Heart left ventricle (tissue), 16 donors: ENCODE measurements at regions not wholly inside any gene's neighbourhood (a gene's known extent, or its start where the extent isn't known, plus 50 kb on each side); places are given as distances from the start of the nearest gene placed in this dataset.

ENCODE experiments used
- ATAC-seq, 4 donors: fragments of 200-7000 bp; cut with Tn5 transposase; one replicate each; pipeline ENCODE4 v1.9.1; 2020 to 2022; ENCODE audit warnings: moderate library complexity in 4 of 4, mild to moderate bottlenecking in 3 of 4, moderate number of reproducible peaks in 1 of 4
- DNase-seq, 5 donors: peaks; one replicate each; pipeline ENCODE4 v3.0.0-alpha.2; 2020
- H3K27ac ChIP-seq, 12 donors: fragments of 200-600 bp; sonication (generic) in 4 of 12; one replicate each; pipeline versions ENCODE4 v1.5.0 to v1.8.0; 2016 to 2022; ENCODE audit warnings: mild to moderate bottlenecking in 2 of 12
- H3K27me3 ChIP-seq, 9 donors: fragments of 200-600 bp; sonication (generic) in 2 of 9; one replicate each; pipeline versions ENCODE4 v1.5.1 to v1.8.0; 2016 to 2022; ENCODE audit warnings: mild to moderate bottlenecking in 3 of 9
- H3K36me3 ChIP-seq, 9 donors: fragments of 200-600 bp; sonication (generic) in 2 of 9; one replicate each; pipeline versions ENCODE4 v1.5.0 to v1.8.0; 2018 to 2022; ENCODE audit warnings: mild to moderate bottlenecking in 2 of 9
- H3K4me1 ChIP-seq, 12 donors: fragments of 200-600 bp; sonication (generic) in 4 of 12; one replicate each; pipeline versions ENCODE4 v1.5.0 to v1.8.0; 2016 to 2022; ENCODE audit warnings: mild to moderate bottlenecking in 3 of 12
- H3K4me3 ChIP-seq, 12 donors: fragments of 200-600 bp; sonication (generic) in 4 of 12; one replicate each; pipeline versions ENCODE4 v1.5.0 to v1.8.0; 2017 to 2022; ENCODE audit warnings: mild to moderate bottlenecking in 9 of 12, moderate library complexity in 4 of 12
- H3K9me3 ChIP-seq, 12 donors: fragments of 200-600 bp; sonication (generic) in 4 of 12; one replicate each; pipeline versions ENCODE4 v1.5.0 to v1.8.0; 2016 to 2022; ENCODE audit warnings: mild to moderate bottlenecking in 1 of 12
- POLR2A ChIP-seq, 2 donors: fragments of 450-650 bp; IDR thresholded peaks; one replicate each; pipeline ENCODE4 v1.6.1; 2017; ENCODE audit warnings: antibody characterized with exemption in 2 of 2, mild to moderate bottlenecking in 2 of 2, moderate library complexity in 2 of 2
- WGBS, 4 donors: extraction: QIAGEN DNeasy Blood & Tissue Kit in 2 of 4; methylation state at CpG; one replicate each; pipeline versions ENCODE4 v1.1.5 to v1.1.7; 2013 to 2018; 5-methylcytosine and 5-hydroxymethylcytosine counted together
- intact Hi-C, 10 donors: fragments of 100-400 bp; cut with DNase I; formaldehyde crosslinking; loops; one replicate each; pipeline versions ENCODE4 v1.11.1 to v1.14.2; 2022
- TF ChIP-seq, protein P1 (sequence below), 12 donors: fragments of 200-600 bp; sonication (generic) in 4 of 12; IDR thresholded peaks; one replicate each; pipeline versions ENCODE4 v1.5.0 to v1.8.0; 2018 to 2022; ENCODE audit warnings: antibody characterized with exemption in 12 of 12, mild to moderate bottlenecking in 5 of 12
- donor health status: ischemic (EF 13 %, LVEDD 7.1; RV severe dilation, severe dysfunction).
- donor health status: healthy with polysubstance abuse.
- donor health status: DM: no; HTN: yes; CAD: no.
- donor health status: DM: no; HTN: no; CAD: no.
- donor health status: ischemic (EF 25% LVEDD 6.9; RV normal size, moderate dysfunction).
- donor health status: ischemic (EF 25% LVEDD 5.7; RV mildly dilated, moderate dysfunction).
- donor health status: healthy.
- donor health status: DM: yes; HTN: yes; CAD: no.
- donor health status: ischemic (EF 35%, LVEDD 5.7; RV mildly dilated, moderate dysfunction).
- donor health status: nonischemic (EF 11% LVEDD 7.7; RV severe dilation, severe dysfunction).
- donor health status: DM: yes; HTN: yes; CAD: no.
- donor health status: PGD.
- donor health status: ischemic (EF 29% LVEDD 5.4; RV normal size, mild dysfunction).
- donor health status: nonischemic (EF 23%, LVEDD 6.1; RV moderate dilation, normal function).

GRCh38 chr10:21330628-21331020, 194.9 kb downstream of the SKIDA1 start:
- H3K36me3 ChIP-seq = no peaks in the 10 kb centered on the region
- no peaks in the 10 kb centered on the region for H3K27me3 ChIP-seq
- H3K4me3 ChIP-seq = no peak overlapping the region
- H3K4me1 ChIP-seq = peaks cover 0 to 27% (median 9%) of the 10 kb centered on the region in 12 donors
- H3K9me3 ChIP-seq = no peaks in the 10 kb centered on the region
- ATAC-seq (peak; percentile 62 to 94 (median 74)), DNase-seq (peak in 2 of 5 donors; percentile 35 to 42)
- 53 to 69% (median 63%) methylated on average over 6 of the region's 6 CpGs for WGBS, 4 donors
- peak overlapping the region in 10 of 12 donors; percentile 37 to 85 (median 67) for H3K27ac ChIP-seq
- intact Hi-C loops = loop anchor here in 2 of 10 donors (2.0 to 10.0 kb wide), 2 partner anchors 46 to 164 kb away; no protein-coding TSS in a partner anchor
- TF ChIP-seq, protein P1, sequence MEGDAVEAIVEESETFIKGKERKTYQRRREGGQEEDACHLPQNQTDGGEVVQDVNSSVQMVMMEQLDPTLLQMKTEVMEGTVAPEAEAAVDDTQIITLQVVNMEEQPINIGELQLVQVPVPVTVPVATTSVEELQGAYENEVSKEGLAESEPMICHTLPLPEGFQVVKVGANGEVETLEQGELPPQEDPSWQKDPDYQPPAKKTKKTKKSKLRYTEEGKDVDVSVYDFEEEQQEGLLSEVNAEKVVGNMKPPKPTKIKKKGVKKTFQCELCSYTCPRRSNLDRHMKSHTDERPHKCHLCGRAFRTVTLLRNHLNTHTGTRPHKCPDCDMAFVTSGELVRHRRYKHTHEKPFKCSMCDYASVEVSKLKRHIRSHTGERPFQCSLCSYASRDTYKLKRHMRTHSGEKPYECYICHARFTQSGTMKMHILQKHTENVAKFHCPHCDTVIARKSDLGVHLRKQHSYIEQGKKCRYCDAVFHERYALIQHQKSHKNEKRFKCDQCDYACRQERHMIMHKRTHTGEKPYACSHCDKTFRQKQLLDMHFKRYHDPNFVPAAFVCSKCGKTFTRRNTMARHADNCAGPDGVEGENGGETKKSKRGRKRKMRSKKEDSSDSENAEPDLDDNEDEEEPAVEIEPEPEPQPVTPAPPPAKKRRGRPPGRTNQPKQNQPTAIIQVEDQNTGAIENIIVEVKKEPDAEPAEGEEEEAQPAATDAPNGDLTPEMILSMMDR (IDR thresholded peaks at IDR 0.05) = no peak

GRCh38 chr10:21329995-21330627, 195.4 kb downstream of the SKIDA1 start:
- Histone ChIP-seq H3K4me3 (no peak overlapping the region), H3K9me3 (no peaks in the 10 kb centered on the region), H3K4me1 (peaks cover 0 to 22% (median 7%) of the 10 kb centered on the region in 12 donors), H3K27ac (peak overlapping the region in 10 of 12 donors; percentile 35 to 75 (median 62)), H3K36me3 (no peaks in the 10 kb centered on the region), H3K27me3 (no peaks in the 10 kb centered on the region)
- DNase-seq (peak in 2 of 5 donors; percentile 25 to 38), ATAC-seq (peak; percentile 59 to 76 (median 70))
- WGBS, 4 donors = 61 to 74% (median 66%) methylated on average over 4 of the region's 4 CpGs
- TF ChIP-seq POLR2A (IDR thresholded peaks at IDR 0.05) = no peak
- TF ChIP-seq, protein P1 (IDR thresholded peaks at IDR 0.05) = no peak
- intact Hi-C loops = loop anchor here in 2 of 10 donors (2.0 to 10.0 kb wide), 2 partner anchors 45 to 165 kb away; no protein-coding TSS in a partner anchor

- H3K4me1 ChIP-seq = peaks cover 0 to 16% (median 2%) of the 10 kb centered on the region in 12 donors
- no peaks in the 10 kb centered on the region for H3K36me3 ChIP-seq
- H3K27me3 ChIP-seq = no peaks in the 10 kb centered on the region
- no peak overlapping the region for H3K4me3 ChIP-seq
- DNase-seq (no peak), ATAC-seq (no peak)
- TF ChIP-seq POLR2A (IDR thresholded peaks at IDR 0.05) = no peak
- TF ChIP-seq, protein P1 (IDR thresholded peaks at IDR 0.05) = no peak
- WGBS, 4 donors = 80 to 86% (median 82%) methylated on average over 10 of the region's 10 CpGs
- no peak overlapping the region for H3K27ac ChIP-seq
- intact Hi-C loops = no loop called here
- no peaks in the 10 kb centered on the region for H3K9me3 ChIP-seq
These were observed 198.0 kb downstream of the SKIDA1 start for GRCh38 chr10:21327289-21327993.

- 75 to 82% (median 77%) methylated on average over 5 of the region's 5 CpGs for WGBS, 4 donors
- Histone ChIP-seq H3K4me1 (peaks cover 0 to 16% (median 2%) of the 10 kb centered on the region in 12 donors), H3K27me3 (no peaks in the 10 kb centered on the region), H3K27ac (no peak overlapping the region), H3K4me3 (no peak overlapping the region), H3K9me3 (no peaks in the 10 kb centered on the region), H3K36me3 (no peaks in the 10 kb centered on the region)
- intact Hi-C loops = no loop called here
- ATAC-seq (no peak), DNase-seq (no peak)
- TF ChIP-seq POLR2A (IDR thresholded peaks at IDR 0.05) = no peak
- TF ChIP-seq, protein P1 (IDR thresholded peaks at IDR 0.05) = no peak
These were observed 198.7 kb downstream of the SKIDA1 start for GRCh38 chr10:21326594-21327288.
